ENCODE measurements at regions not wholly inside any gene's neighbourhood (a gene's known extent, or its start where the extent isn't known, plus 50 kb on each side); places are given as distances from the start of the nearest gene placed in this dataset.

DNA sequence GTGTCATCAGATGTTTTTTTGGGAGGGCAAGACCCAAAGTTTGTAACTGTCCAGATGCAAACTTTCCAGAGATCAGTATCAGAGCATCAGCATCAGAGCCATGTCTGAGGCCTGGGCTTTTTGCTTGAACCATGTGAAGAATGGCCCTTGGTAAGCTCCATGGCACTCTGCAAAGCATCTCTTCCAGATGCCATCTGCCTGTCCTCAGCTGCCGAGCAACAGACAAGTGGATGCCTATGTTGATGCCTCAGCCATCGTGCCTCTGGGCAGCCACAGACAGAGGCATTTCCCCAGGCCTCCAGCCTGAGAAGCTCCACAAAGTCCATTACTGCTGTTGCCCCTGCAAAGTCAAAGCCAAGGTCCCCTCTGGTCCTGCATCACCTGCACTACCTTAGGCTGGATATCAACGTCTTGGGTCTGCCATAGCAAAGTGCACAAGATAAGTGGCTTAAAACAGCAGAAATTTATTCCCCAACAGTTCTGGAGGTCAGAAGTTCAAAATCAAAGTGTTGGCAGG, 670.2 kb upstream of the MKI67 start:
- DNase-seq (ENCODE audit: low read depth, low spot score) = no peak

DNA sequence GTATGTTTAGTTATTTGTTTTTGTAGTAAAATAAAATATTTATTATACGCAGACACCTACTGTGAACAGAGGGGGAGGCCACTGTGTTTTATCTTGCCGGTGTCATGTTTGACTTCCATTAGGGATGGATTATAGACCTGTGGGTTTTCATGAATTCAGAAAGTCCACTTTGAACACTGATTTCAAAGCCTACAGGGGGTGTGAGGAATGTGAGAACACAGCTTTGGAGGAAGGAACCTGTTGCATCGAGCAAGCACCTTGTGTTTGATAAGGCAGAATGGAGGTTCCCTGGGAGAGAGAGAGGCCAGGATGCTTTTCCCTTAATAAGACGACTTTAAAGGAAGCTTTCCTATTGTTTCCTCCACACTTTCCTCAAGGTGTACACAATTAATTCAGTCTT, 665.0 kb upstream of the MGMT start:
- no peak for DNase-seq (ENCODE audit: low read depth, low spot score)

DNA sequence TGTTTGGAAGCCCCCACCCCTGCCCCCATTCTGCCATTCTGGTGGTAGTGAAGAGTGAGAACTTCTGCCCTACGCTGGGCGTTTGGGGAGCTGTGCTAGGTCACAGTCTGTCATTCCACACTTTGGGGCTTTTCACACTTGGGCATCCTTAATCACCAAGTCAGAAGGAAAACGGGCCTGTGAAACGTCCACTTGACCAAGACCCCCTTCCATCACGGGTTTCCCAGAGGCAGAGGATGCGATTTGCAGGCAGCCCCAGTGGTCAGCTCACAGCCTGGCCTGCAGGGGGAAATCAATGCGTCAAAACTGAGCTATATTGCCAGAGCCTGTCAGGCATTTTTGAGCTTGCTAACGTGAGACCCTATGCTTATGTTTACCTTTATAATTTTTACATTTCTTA, 663.3 kb upstream of the MGMT start:
- no peak for DNase-seq (ENCODE audit: low read depth, low spot score)

GRCh38 chr10:128804411-128804810, 662.6 kb upstream of the MGMT start:
- DNase-seq (ENCODE audit: low read depth, low spot score) = no peak

- DNase-seq (ENCODE audit: low read depth, low spot score) = peak; percentile 48
These were observed 658.1 kb upstream of the MGMT start for GRCh38 chr10:128808921-128809440.

GRCh38 chr10:128811511-128811910, 655.5 kb upstream of the MGMT start:
- DNase-seq (ENCODE audit: low read depth, low spot score) = no peak

GRCh38 chr10:128812000-128812399, 655.0 kb upstream of the MGMT start:
- DNase-seq (ENCODE audit: low read depth, low spot score) = no peak

- no peak for DNase-seq (ENCODE audit: low read depth, low spot score)
These were observed 653.5 kb upstream of the MGMT start for GRCh38 chr10:128813574-128813973.

GRCh38 chr10:128814024-128814423, 653.0 kb upstream of the MGMT start:
- no peak for DNase-seq (ENCODE audit: low read depth, low spot score)

DNA sequence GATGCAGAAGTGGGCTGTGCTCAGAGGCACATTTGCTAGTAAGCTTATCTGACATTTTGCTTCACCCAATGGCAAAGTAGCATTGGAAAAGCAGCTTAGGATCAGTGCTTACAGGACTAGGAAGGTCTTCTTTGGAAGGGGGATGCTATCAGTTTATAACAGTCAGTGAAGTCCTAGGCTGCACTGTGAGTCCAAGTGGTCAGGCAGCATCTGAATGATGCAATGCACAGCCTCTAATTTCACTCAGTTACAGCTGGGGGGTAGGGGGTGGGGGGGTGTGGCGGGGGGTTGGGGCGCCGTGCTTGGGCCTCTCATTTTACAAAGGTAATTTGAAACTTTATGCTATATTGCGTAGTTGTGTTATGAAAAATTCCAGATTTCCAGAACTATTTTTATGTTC, 652.3 kb upstream of the MGMT start:
- DNase-seq (ENCODE audit: low read depth, low spot score) = no peak

- no peak for DNase-seq (ENCODE audit: low read depth, low spot score)
These were observed 650.3 kb upstream of the MGMT start for GRCh38 chr10:128816726-128817125.

GRCh38 chr10:128817636-128818035, 649.4 kb upstream of the MGMT start:
- DNase-seq (ENCODE audit: low read depth, low spot score) = no peak

DNA sequence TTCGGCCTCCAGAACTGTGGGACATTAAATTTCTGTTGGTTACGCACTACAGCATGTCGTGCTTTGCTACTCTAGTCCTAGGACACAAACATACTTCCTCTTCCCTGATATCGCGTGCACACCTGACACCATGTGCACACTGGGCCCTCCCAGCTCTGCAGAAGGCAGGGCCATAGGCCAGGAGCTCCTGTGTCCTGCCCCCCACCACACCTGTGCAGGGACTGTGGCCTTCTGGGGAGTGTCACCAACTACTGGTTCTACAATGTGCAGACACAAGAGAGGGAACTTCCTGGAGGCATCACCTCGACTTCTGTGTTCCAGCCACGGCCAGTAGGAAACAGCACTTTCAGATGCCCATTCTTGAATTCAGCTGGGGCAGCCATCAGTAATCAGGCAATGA, 646.4 kb upstream of the MGMT start:
- DNase-seq (ENCODE audit: low read depth, low spot score) = no peak

DNA sequence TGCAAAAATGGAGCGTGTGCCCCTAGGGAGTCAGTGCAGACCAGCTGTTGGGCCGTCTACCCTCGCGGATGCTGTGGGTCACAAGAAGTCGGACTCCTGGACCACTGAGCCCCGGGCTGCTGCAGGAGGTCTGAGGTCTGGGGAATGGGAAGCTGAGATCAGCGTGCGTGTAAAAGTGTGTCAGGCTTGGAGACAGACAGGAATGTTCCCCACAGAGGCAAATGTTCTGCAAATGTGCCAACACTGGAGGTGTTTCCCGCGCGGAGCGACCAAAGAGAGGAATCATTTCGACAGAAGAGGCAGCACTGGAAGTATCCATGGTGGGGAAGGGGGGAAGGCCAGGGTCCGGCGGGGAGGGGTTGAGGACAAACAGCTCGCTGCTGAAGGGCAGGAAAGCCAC, 643.8 kb upstream of the MGMT start:
- DNase-seq (ENCODE audit: low read depth, low spot score) = no peak

GRCh38 chr10:128825626-128826025, 641.4 kb upstream of the MGMT start:
- DNase-seq (ENCODE audit: low read depth, low spot score) = no peak

DNA sequence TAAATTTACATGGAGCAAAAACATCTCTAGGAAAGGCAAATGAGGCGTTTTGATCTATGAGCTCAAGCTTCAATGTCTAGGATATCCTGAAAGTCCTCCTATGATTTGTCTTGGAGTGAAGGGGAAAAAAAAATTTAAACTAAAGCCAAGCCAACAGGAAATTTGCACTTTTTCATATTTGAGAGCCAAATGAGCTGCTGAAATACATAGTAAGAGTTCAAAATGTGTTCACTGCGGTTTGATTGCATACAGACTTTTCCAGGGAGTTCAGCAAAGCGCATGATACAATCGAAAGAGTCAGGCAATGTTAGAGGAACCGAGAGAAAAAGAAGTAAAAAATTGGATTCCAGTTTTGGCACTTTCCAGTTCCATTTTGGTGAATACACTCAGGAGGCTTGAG, 633.4 kb upstream of the MGMT start:
- DNase-seq (ENCODE audit: low read depth, low spot score) = no peak

GRCh38 chr10:128835361-128835760, 631.7 kb upstream of the MGMT start:
- DNase-seq (ENCODE audit: low read depth, low spot score) = no peak

GRCh38 chr10:128837478-128837877, 629.6 kb upstream of the MGMT start:
- no peak for DNase-seq (ENCODE audit: low read depth, low spot score)

GRCh38 chr10:128839134-128839533, 627.9 kb upstream of the MGMT start:
- no peak for DNase-seq (ENCODE audit: low read depth, low spot score)

- no peak for DNase-seq (ENCODE audit: low read depth, low spot score)
These were observed 627.3 kb upstream of the MGMT start for GRCh38 chr10:128839701-128840100.

GRCh38 chr10:128843972-128844371, 623.1 kb upstream of the MGMT start:
- DNase-seq (ENCODE audit: low read depth, low spot score) = no peak

DNA sequence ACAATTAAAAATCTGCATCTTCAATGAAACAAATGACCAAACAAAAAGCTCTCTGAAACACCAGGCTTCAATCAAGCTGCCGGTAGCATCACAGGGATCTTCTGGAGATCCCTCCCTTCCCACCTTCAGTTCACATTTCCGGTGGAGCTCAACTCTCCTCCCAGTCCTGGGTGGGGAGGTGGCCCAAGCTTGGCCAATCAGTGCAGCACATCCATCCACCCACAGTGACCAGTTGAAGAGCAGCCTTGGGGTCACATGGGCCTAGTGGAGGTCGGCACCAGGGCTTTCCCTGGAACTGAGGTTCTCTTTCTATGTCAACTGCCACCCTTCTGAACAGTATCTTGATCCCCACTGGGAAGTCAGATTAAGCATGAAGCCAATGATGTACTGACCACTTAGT, 620.1 kb upstream of the MGMT start:
- DNase-seq (ENCODE audit: low read depth, low spot score) = no peak

DNA sequence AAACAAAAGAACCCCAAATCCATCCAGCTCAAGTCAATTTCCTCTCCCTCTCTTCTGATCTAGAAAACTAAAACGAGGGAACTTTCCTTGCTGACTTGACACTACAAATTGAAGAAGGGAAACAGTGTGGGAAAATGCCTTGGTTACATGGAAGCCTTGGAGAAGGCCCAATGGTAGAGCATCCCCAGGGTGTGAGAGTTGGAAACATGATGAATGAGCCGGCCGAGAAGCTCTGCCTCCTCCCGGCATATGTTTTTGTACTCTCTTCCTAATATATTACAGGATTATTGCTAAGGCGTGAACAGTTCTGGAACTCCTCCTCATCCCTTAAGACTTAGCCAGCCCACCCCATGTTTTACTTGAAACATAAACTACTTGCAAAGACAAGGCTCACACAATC, 618.2 kb upstream of the MGMT start:
- DNase-seq (ENCODE audit: low read depth, low spot score) = no peak

DNA sequence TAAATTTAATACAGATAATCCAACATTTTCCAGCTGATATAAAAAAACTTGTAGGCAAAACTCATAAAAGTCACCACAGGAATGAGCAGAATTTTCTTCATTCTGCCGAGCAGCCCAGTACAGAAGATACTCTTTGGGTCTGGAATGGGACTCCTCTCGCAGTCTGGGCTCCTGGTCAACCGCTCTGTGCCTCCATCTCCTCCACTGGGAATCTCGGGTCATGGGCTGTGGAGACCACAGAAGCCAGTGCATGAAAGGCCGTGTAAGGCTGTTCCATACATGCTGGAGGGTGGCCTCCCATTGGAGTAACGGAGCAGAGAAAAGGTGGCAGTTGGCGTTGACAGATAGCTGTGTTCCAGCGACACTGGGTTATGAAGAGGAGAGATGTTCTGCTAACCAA, 616.4 kb upstream of the MGMT start:
- no peak for DNase-seq (ENCODE audit: low read depth, low spot score)
